ENCODE measurements at regions not wholly inside any gene's neighbourhood (a gene's known extent, or its start where the extent isn't known, plus 50 kb on each side); places are given as distances from the start of the nearest gene placed in this dataset.
"Not testable (repeated sequence)": the region's sequence is repeated elsewhere in the genome, so short reads cannot be mapped to it uniquely, and the experiment has no call there.

DNA sequence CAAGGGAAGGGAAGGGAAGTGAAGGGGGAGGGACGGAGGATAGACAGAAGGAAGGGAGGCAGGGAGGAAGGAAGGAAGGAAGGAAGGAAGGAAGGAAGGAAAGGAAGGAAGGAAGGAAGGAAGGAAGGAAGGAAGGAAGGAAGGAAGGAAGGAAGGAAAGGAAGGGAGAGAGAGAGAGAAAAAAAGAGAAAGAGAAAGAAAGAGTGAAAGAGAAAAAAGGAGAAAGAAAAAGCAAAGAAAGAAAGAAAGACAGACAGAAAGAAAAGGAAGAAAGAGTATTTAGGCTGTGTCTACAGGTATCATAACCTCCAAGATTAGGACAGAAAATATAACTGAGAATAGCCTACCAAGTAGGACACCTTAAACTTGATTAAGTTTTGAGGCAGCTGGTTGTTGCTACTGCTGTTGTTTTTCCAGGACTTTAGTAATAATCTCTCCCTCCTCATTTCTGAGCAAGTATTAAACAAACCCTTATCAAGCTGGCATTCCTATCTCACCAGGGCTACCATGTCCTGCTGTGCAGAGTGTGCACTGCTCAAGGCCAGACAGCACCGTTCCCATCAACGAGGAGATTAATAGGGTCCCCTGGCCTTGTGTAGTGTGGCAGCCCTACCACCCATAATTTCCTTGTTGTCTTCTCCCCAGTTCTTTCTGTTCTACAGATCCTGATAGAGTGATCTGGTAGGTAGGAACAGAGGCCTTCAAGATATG is 90.5 kb upstream of the FHL2 start:
- DNase-seq: no peak

DNA sequence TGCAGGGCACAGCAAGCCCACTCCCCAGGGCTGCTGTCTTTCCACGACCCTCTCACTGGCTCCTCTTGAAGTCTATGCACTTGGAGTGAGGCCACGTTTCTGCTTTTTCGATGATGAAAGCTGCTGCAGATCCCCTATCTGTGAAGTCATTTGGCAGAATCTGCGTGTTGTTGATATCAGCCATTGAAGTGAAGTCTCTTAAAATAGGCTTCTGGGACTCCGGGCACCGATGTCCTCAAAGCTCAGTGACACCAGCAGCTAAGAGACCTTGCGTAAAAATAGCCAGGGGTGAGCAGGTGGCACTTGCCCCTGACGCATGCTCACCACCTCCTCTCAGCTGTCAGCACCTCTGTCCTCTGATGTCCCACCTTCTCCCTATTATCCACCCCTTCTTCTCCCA is 89.4 kb upstream of the FHL2 start:
- DNase-seq: no peak

DNA sequence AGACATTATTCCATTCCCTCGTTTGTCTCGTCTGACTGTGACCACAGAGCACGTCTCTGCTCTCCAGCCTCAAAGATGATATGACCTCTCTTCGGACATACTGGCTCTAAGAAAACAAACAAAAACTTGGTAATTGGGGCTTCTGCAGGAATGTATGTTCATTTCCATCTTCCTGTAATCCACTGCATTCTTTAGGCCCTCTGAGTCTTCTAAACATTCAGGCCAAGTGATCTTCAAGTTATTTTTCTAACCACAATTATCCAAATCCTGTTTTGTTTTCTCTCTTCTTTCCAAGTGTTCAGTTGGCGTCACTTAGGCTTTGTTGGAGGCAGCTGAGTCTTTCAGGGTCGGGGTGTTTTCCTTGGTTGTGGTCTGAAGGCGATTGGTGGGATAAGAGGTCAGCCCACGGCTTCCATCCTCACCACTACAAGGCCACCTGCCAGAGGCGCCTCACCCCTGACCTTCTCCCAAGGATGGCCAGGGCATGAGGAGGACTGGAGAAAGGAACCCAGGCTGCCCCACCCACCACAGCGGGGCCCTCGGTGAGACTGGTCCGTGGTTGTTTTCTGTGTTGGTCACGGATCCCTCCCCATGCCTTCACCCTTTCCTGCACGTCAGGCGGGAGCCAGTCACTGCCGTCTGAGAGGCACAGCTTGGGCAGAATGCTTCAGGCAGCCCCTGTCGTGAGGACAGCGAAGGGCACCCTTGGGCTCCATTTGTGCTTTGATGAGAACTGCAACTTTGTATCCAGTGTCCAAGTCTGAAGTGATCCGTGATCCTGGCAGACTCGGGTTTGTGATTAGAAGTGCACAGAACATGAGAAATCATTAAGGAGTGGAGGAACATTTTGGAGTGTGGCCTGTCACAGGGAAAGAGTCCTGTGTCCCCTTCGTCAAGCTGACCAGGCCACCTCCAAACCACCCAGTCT is 88.6 kb upstream of the FHL2 start:
- DNase-seq: no peak

DNA sequence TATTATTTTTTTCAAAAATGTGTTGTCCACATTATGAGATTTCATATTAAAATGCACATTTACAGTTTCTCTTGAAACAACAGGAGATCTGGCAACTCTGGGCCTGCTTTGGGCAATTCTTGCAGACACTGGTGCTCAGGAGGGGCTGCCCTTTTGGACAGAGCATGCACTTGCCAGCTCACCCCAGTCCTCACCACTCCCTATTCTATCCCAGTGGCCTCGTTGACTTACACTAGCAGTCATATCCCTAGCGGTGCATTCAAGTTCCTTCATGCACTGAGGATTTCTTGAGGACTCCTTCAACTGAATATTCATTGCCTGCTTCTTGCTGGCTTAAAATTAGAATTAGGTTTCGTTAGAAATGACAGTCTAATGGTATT is 87.9 kb upstream of the FHL2 start:
- no peak for DNase-seq

DNA sequence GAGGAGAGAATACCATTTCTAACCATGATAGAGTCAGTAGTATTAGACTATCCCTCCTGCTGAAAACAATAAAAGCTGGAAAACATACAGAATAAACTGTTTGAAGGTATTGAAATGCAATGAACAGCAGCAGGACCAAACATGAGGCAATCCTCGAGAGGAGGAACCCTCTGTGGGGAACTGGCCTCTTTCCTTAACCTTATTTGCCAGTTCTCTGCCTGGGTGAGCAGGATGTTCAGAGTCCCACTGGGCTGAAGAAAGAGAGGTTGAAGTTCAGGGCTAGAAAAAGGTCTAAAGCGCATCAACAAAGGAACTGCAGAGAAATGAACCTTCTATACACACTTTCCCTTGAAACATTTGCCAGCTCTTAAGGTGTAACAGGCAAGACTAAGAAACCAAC is 79.8 kb upstream of the FHL2 start:
- DNase-seq: peak; percentile 1

DNA sequence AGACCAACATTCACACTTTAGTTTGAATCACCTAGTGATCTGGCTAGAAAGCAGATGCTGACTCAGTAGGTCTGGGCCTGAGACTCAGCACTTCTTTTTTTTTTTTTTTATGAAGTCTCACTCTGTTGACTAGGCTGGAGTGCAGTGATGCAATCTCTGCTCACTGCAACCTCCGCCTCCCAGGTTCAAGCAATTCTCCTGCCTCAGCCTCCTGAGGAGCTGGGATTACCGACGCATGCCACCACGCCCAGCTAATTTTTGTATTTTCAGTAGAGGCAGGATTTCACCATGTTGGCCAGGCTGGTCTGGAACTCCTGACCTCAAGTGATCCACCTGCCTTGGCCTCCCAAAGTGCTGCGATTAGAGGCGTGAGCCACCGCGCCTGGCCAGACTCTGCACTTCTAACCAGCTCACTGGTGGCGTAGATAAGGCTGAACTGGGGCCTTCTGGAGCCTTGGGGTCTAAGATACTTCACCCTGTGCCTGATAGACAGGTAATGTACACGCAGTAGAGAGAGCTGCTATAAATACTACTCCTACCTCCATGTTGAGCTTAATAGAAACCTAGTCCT is 78.3 kb upstream of the FHL2 start:
- DNase-seq: not testable (repeated sequence)

DNA sequence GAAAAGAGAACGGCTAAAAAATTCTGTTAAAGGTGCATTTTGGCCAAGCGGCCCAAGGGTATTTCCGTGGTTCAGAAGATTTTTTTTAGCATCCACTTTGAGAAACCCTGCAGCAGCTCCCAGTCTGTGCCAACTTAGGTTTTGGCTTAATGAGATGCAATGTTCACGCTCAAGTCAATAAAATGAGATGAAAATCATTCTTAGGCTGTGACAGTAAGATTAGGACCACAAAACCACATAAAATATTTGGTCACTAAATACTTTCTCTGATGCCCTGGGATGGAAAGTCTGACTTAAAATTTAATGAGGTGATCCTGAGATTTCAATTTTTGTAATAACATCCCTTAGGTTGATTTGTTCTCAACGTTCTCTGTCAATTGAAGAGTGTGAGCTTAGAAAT is 74.2 kb upstream of the FHL2 start:
- DNase-seq: no peak

DNA sequence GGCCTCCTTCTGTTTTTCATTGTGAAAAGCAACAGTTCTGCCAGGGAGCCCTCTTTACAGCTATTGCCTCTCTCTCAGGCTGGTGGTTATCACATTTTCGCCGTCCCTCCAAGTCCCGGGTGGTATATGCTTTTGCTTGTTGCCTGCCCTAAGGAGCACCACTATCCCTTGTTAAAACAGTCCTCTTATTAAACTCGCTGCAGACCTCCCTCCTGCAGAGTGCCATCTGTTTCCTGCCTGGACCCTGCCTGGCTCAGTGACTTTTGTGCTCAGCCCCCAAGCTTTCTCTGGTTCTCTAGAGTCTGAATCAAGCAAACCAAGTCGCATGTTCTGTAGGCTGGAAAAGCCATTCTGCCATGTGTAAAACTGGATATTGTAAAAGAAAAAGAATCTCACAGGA is 72.1 kb upstream of the FHL2 start:
- DNase-seq: peak; percentile 84

DNA sequence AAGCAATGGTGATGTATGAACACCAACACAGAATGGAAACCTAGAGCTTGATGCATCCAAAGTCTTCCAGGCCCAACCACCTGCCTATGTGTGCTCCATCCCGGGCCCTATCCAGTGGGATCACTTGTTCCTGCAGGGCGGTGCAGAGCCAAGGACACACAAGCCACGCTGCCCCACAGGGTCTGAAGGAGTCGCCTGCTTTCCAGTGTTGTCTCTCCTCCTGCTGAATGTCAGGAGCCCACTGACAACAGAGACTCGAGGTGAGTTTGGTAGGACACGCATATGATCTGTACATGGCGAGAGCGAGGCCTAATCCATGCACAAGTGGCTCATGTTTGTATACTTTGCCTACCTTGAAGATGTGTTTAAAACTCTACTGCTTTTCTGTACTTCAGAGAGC is 70.9 kb upstream of the FHL2 start:
- no peak for DNase-seq

DNA sequence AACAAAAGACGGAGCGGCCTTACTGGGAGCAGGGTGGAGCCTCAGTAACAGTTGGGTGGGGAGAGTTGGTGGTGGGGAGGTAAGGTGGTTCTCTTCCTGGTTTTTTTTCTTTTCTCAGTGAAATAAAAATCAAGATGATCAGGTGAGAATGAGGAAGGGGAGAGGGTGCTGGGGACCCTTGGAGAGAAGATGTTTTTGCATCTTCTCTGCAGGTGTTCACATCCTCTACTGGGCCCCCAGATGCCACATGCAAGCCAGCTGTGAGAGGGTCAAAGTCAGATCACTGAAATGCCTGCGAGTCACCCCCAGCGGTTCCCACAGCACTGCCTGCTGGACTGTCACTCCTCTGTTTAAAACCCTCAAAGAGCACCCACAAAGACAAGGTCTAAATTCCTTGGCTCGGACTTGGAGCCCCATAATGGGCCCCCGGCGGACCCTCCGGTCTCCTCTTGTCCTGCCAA is 69.8 kb upstream of the FHL2 start:
- peak; percentile 2 for DNase-seq

DNA sequence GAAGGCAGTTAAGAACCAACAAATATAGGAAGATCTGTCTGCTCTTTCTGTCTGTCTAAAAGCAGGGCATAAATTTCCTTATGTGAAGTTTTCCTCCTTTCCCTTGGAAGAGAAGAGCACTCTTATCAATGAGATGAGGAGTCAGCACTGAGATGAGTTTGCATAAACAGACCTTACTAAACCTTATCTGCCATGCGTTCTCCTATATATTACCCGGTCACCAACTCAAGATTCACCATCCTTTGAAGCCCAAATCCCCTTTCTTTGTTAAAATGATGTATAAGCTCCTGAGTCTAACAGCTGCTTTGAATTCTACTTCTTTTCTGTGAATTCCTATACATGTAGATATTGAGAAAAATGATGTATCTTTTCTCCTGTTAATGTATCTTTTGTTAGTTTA is 65.5 kb upstream of the FHL2 start:
- no peak for DNase-seq

DNA sequence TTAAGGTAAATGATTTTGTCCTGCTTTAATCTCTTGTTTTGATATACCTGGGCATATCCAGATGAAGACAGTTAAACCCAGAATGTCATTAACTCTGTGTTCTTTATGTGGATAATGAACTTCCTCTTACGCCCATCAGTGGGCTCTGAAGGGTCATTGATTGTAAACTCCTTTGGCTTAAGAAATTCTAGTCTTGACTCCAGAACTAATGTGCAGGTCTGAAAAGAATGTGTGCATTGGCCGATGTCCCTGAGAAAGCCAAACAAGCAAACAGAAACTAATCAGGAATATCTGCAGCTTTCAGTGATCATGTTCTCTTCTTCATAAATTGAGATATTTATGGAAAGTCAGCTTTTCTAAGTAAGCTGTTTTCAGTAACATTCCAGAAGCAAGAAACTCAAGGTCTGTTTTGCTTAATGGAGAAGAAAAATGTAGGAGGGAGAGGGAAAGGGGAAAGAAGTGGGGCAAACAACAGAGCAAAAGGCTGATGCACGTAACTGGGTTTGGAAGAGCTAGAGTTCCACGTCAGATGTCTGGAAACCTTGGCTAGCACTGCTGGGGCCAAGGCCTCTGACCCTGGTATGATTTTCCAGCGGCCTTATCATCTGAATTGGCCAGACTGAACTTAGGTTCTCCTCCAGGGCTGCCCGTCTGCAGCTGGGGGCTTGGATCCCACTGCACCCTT is 61.3 kb upstream of the FHL2 start:
- no peak for DNase-seq

DNA sequence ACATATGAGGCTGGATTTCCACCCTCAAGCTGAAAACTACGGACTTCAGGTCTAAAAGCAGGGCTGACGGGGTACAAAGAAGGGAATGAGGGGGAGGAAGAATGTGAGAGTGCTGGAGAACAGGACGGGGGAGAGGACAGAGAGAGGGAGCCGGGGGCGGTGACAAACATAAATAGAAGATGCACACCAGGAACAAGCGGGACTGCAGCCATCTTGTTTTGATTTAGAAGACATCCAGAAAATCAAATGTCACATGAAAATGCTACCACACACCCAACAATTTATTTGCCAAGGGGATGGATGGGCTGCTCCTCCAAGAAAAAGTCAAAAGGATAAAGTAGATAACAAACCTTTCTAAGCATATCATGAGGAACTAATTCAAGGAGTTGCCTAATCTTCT is 59.2 kb upstream of the FHL2 start:
- no peak for DNase-seq

DNA sequence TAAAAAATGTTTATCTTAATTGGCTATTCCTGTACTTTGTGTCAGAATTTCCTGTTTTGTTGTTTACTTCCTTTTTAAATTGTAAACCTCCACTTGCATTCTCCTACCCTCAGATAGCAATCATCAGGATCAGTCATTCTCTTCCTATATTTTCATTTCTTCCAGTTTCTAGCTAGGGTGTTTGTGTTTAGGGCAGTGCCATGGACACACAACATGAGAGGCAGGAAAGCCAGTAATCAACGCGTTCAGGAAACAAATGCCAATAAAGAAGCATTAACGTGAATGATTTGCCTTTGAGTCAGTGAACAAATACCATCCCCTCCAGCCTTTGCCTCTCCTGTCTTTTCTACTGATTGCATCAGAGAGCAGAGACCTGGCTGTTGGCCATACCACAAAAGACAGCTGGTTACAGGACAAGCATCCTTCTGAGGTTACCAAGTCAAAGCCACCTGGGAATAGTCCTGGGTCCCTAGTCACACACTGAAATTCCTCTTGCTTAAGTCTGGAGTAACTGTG is 56.7 kb upstream of the FHL2 start:
- peak; percentile 32 for DNase-seq

DNA sequence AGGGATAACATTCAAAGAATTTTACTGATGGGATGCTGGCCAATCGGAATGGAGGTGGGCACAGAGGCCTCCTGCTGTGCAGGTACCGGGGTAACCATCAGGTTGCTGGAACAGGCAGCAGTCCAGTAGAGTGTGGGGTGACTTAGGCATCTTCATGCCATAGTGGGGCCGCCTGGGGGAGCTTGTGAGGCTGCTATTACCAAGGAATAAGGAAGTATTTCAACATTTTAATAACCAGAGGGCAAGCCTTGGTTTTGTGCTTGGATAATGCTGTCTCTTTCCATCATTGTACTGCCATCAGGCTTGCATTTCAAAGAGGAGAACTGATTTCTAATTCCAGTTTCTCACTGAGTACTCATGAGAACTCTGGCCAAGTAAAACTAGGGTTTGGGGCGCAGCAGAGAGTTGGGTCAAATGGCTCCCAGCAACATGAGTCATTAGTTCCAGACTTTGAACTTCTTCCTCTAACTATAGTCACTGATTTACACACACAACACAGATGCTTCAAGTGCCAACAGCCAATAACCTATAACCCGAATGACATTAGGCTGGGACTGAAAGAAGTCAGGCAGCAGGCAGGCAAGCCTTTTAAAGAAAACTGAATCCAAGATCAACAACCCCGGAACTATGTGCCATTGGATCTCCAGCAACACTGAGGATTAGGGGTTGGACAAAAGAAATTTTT is 56.1 kb upstream of the FHL2 start:
- peak; percentile 5 for DNase-seq

DNA sequence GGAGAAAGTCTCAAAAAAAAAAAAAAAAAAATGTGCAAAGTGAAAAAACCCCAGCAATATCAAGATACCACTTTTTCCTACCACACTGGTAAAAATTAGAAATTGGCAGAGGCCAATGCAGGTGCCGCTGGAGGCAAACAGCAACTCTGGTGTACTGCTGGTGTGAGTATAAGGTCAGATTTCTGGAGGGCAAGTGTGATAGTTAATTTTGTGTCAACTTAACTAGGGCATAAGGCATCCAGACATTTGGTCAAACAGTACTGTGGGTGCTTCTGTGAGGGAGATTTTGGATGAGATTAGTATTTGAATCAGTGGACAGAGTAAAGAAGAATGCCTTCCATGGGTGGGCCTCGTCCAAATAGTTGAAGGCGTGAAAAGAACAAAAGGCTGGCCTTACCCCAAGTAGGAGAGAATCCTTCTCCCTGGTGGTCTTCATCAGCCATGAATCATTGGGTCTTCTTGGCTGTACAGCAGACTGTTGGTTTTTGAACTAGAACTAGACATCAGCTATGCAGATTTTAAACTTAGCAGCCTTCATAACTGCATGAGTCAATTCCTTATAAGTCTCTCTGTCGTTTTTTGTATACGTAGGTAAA is 52.8 kb upstream of the FHL2 start:
- DNase-seq: no peak

DNA sequence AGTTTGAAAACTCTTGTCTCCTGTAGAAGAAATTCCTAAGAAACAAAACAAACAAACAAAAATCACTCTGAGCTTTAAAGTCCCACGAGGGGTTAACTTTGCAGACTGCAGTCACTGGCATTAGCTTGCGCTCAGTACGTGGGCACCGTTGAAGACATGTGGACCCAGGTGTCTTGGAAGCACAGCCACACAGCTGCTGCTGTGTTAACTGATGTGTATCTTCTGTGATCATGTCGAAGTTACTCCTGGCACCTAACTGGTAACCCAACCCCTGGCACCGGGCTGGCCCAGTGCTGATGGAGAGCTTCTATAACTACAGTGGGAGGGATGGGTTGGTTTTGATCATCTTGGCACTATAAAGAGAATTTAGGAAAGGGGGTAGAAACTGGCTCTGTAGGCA is 51.6 kb upstream of the FHL2 start:
- peak; percentile 10 for DNase-seq

DNA sequence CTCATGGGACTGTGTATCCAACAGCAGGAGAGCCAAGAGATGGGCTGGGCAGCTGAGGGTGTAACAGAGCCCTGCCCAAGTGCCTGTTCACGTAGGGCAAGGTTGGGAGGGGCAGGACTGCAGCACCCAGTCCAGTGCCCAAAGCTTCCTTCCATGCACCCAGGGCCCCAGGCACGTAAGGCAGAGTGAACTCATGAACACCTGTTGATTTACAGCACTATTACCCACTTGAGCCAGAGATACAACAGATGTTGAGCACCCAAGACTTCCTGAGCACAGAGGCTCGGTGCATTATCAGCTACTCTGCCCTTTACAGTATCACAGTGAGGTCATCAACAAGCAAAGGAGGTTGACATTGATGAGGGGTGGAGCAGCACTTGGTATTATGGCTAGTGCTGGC is 50.2 kb upstream of the FHL2 start:
- peak; percentile 40 for DNase-seq
